Mammary epithelial cell (primary cell): ENCODE measurements at regions not wholly inside any gene's neighbourhood (a gene's known extent, or its start where the extent isn't known, plus 50 kb on each side); places are given as distances from the start of the nearest gene placed in this dataset.

Experiments used
- EZH2 ChIP-seq: IDR thresholded peaks from 2 replicates; pipeline ENCODE4 v1.6.1; 2012; ENCODE audit warnings: low read length, inconsistent platforms, borderline replicate concordance
- TF ChIP-seq, protein P1 (sequence below), 2 donors: IDR thresholded peaks in 1 of 2; conservative IDR thresholded peaks in 1 of 2; 2 replicates each; pipeline ENCODE4 v1.5.1; 2011 to 2012; ENCODE audit warnings: inconsistent platforms in 2 of 2, low read length in 2 of 2, mild to moderate bottlenecking in 2 of 2, control low read depth in 1 of 2, low read depth in 1 of 2; ENCODE audit not compliant: insufficient read depth in 1 of 2; ENCODE audit errors: extremely low read depth in 1 of 2

DNA sequence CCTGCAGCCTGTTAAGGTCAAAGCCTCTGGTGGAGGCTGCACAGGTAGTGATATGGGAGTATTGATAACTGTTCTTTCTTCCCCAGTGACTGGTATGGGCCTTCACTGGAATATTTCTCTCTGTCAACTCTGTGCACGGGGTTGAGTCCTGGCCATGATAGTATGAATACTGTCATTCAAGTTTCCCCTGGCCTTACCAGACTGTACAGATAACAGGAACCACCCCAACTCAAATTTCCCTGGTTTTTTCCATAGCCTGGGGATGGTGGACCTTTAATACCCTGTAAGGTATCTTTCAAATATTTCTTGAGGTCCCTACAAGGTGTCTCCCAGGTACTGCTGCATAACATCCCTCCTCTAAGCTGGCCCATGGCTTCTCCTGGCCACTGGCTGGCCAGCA is 51.4 kb upstream of the TNFAIP3 start:
- TF ChIP-seq, protein P1, sequence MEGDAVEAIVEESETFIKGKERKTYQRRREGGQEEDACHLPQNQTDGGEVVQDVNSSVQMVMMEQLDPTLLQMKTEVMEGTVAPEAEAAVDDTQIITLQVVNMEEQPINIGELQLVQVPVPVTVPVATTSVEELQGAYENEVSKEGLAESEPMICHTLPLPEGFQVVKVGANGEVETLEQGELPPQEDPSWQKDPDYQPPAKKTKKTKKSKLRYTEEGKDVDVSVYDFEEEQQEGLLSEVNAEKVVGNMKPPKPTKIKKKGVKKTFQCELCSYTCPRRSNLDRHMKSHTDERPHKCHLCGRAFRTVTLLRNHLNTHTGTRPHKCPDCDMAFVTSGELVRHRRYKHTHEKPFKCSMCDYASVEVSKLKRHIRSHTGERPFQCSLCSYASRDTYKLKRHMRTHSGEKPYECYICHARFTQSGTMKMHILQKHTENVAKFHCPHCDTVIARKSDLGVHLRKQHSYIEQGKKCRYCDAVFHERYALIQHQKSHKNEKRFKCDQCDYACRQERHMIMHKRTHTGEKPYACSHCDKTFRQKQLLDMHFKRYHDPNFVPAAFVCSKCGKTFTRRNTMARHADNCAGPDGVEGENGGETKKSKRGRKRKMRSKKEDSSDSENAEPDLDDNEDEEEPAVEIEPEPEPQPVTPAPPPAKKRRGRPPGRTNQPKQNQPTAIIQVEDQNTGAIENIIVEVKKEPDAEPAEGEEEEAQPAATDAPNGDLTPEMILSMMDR (conservative IDR thresholded peaks at IDR 0.05 in 1 of 2, IDR thresholded peaks at IDR 0.05 in 1 of 2; ENCODE audit: extremely low read depth in 1 of 2, insufficient read depth in 1 of 2, low read depth in 1 of 2, low read length in 2 of 2) = no peak
- TF ChIP-seq EZH2 = no peak
